Hepatocyte (in vitro differentiated cells): ENCODE measurements at regions not wholly inside any gene's neighbourhood (a gene's known extent, or its start where the extent isn't known, plus 50 kb on each side); places are given as distances from the start of the nearest gene placed in this dataset.

ENCODE experiments used
- CTCF ChIP-seq: fragments of 200-600 bp; sonication (generic); IDR thresholded peaks from 2 replicates; pipeline ENCODE4 v1.5.1; 2016; ENCODE audit warnings: antibody characterized with exemption, mild to moderate bottlenecking; ENCODE audit not compliant: poor library complexity
- EZH2 ChIP-seq: fragments of 200-600 bp; sonication (generic); IDR thresholded peaks from 2 replicates; pipeline ENCODE4 v1.6.1; 2016; ENCODE audit warnings: antibody characterized with exemption, mild to moderate bottlenecking, borderline replicate concordance
- EZH2phosphoT487 ChIP-seq: fragments of 200-600 bp; sonication (generic); IDR thresholded peaks from one replicate; pipeline ENCODE4 v1.6.1; 2018; ENCODE audit warnings: antibody characterized with exemption, mild to moderate bottlenecking, low read depth, moderate library complexity; ENCODE audit not compliant: unreplicated experiment, severe bottlenecking

- no peak for TF ChIP-seq CTCF
- TF ChIP-seq EZH2, result no peak
- TF ChIP-seq EZH2phosphoT487, result no peak
These were observed 430.3 kb upstream of the PDZRN3 start for GRCh38 chr3:74055061-74055460.
